Endothelial cell of umbilical vein (primary cell): ENCODE measurements at regions not wholly inside any gene's neighbourhood (a gene's known extent, or its start where the extent isn't known, plus 50 kb on each side); places are given as distances from the start of the nearest gene placed in this dataset.

Source experiments
- BruUV-seq: library from RNA; stranded (reverse); fragments of 400-500 nt; replicated peaks from 2 replicates; lab custom pipeline; 2021; lab: Mats Ljungman, UMichigan
- CTCF ChIA-PET: fragments of 300-600, 350-600 bp; sonication (Branson Sonifier 250); formaldehyde crosslinking; loops from one replicate; lab custom pipeline; 2021; ENCODE audit warnings: antibody characterized with exemption, inconsistent platforms; lab: Charles Lee
- POLR2A ChIA-PET: fragments of 300-600, 350-600 bp; sonication (Branson Sonifier 250); formaldehyde crosslinking; loops from one replicate; lab custom pipeline; 2021; ENCODE audit warnings: antibody characterized with exemption, inconsistent platforms; lab: Charles Lee
- DNase-seq: peaks from one replicate; pipeline ENCODE4 v3.0.0-alpha.2; 2011; ENCODE audit warnings: low read depth, low spot score
- FAIRE-seq: peaks from 2 replicates; lab custom pipeline; 2011; peaks lifted over from hg19 to GRCh38; lab: Jason Lieb, UNC
- H2AFZ ChIP-seq: 2 replicates; pipeline ENCODE4 v1.6.0; 2012; ENCODE audit warnings: low read depth, low read length, control low read depth, inconsistent platforms
- H3K27ac ChIP-seq: 2 replicates; pipeline ENCODE4 v1.5.1; 2011; ENCODE audit warnings: low read depth, mild to moderate bottlenecking, control low read depth, low read length, moderate library complexity; ENCODE audit not compliant: insufficient read depth
- H3K27me3 ChIP-seq, 2 experiments: 2 replicates each; pipeline versions ENCODE4 v1.6.0 to v1.6.1; 2011; ENCODE audit warnings: low read length in 2 of 2, mixed read lengths in 1 of 2; ENCODE audit not compliant: control insufficient read depth in 2 of 2, insufficient read depth in 2 of 2
- H3K36me3 ChIP-seq, 2 experiments: 2 replicates in 1 of 2; 3 replicates in 1 of 2; pipeline ENCODE4 v1.5.1; 2011; ENCODE audit warnings: low read length in 2 of 2, mild to moderate bottlenecking in 1 of 2, moderate library complexity in 1 of 2; ENCODE audit not compliant: control insufficient read depth in 2 of 2, insufficient read depth in 2 of 2; ENCODE audit errors: extremely low read depth in 1 of 2
- H3K4me1 ChIP-seq: 3 replicates; pipeline ENCODE4 v1.5.1; 2011; ENCODE audit warnings: mild to moderate bottlenecking, low read length; ENCODE audit not compliant: control insufficient read depth, insufficient read depth; ENCODE audit errors: extremely low read depth
- H3K4me2 ChIP-seq: 2 replicates; pipeline ENCODE4 v1.6.1; 2011; ENCODE audit warnings: low read length, control low read depth, mixed read lengths; ENCODE audit not compliant: insufficient read depth
- H3K4me3 ChIP-seq, 3 experiments: fragments of 200-600 bp in 1 of 3; sonication (generic), shearing (Covaris generic) in 1 of 3; replicated peaks in 1 of 3; 2 replicates each; pipeline ENCODE4 v1.5.1; 2011 to 2016; ENCODE audit warnings: control low read depth in 3 of 3, low read length in 3 of 3, mild to moderate bottlenecking in 2 of 3, inconsistent platforms in 1 of 3, low read depth in 1 of 3, moderate library complexity in 1 of 3; ENCODE audit not compliant: insufficient read depth in 1 of 3
- H3K79me2 ChIP-seq: 2 replicates; pipeline ENCODE4 v1.6.0; 2012; ENCODE audit warnings: low read length, inconsistent platforms; ENCODE audit not compliant: control insufficient read depth, insufficient read depth
- H3K9ac ChIP-seq: replicated peaks from 2 replicates; pipeline ENCODE3; 2011; ENCODE audit warnings: low read length, control low read depth; ENCODE audit not compliant: insufficient read depth; ENCODE audit errors: extremely low read depth
- H3K9me1 ChIP-seq: replicated peaks from 3 replicates; pipeline ENCODE4 v1.6.0; 2011; ENCODE audit warnings: mild to moderate bottlenecking, low read length; ENCODE audit not compliant: control insufficient read depth, insufficient read depth; ENCODE audit errors: extremely low read depth
- H3K9me3 ChIP-seq: replicated peaks from 2 replicates; pipeline ENCODE4 v1.5.1; 2012; ENCODE audit warnings: low read length, inconsistent platforms; ENCODE audit not compliant: control insufficient read depth, insufficient read depth
- H4K20me1 ChIP-seq: replicated peaks from 2 replicates; pipeline ENCODE3; 2011; ENCODE audit warnings: mild to moderate bottlenecking, low read length; ENCODE audit not compliant: control insufficient read depth, insufficient read depth; ENCODE audit errors: extremely low read depth
- CTCF ChIP-seq, 2 donors: IDR thresholded peaks; 1 replicate in 1 of 2; 2 replicates in 1 of 2; pipeline ENCODE4 v1.5.1; 2011; ENCODE audit warnings: low read length in 2 of 2, mild to moderate bottlenecking in 2 of 2, moderate library complexity in 2 of 2, control low read depth in 1 of 2, inconsistent platforms in 1 of 2, low read depth in 1 of 2; ENCODE audit not compliant: insufficient read depth in 1 of 2; ENCODE audit errors: extremely low read depth in 1 of 2
- EZH2 ChIP-seq: IDR thresholded peaks from 2 replicates; pipeline ENCODE4 v1.6.1; 2012; ENCODE audit warnings: borderline replicate concordance, low read depth, mild to moderate bottlenecking, moderate library complexity, low read length, inconsistent platforms; ENCODE audit not compliant: severe bottlenecking
- FOS ChIP-seq: IDR thresholded peaks from 2 replicates; pipeline ENCODE4 v1.6.1; 2011; ENCODE audit warnings: mild to moderate bottlenecking, low read length, moderate library complexity, borderline replicate concordance; ENCODE audit not compliant: insufficient read depth
- GATA2 ChIP-seq: IDR thresholded peaks from 2 replicates; pipeline ENCODE4 v1.7.0; 2011; ENCODE audit warnings: low read depth, mild to moderate bottlenecking, moderate library complexity, mixed read lengths, low read length; ENCODE audit not compliant: insufficient read length, insufficient read depth
- JUN ChIP-seq: IDR thresholded peaks from 2 replicates; pipeline ENCODE4 v1.6.1; 2011; ENCODE audit warnings: borderline replicate concordance, low read depth; ENCODE audit not compliant: insufficient read length, insufficient read depth
- MAX ChIP-seq: IDR thresholded peaks from 2 replicates; pipeline ENCODE4 v1.6.1; 2011; ENCODE audit not compliant: insufficient read depth, insufficient read length
- MYC ChIP-seq: IDR thresholded peaks from one replicate; pipeline ENCODE4 v1.6.1; 2011; ENCODE audit warnings: mild to moderate bottlenecking, low read depth, low read length
- POLR2A ChIP-seq: IDR thresholded peaks from 2 replicates; pipeline ENCODE4 v1.6.1; 2012; ENCODE audit warnings: low read depth, mild to moderate bottlenecking, control low read depth, low read length
- POLR2AphosphoS5 ChIP-seq: IDR thresholded peaks from 2 replicates; pipeline ENCODE4 v1.6.1; 2012; ENCODE audit warnings: low read depth, mild to moderate bottlenecking, control low read depth, low read length, moderate library complexity; ENCODE audit not compliant: insufficient read depth
- dilution Hi-C: fragments of 300-500 bp; cut with MboI; formaldehyde crosslinking; loops from one replicate; pipeline ENCODE4 v1.15.0; 2019; ENCODE audit warnings: low sequenced_read_pairs; ENCODE audit not compliant: extremely low pct_ligation_motif_present
- intact Hi-C: fragments of 100-400 bp; cut with micrococcal nuclease; formaldehyde crosslinking; loops from one replicate; pipeline ENCODE4 v1.10.0; 2022

- CTCF ChIA-PET, result no interaction called here
- no TSS peak for BruUV-seq
Observed at GRCh38 chr13:72399351-72399750, 328.1 kb downstream of the MZT1 start.

More at GRCh38 chr13:72399351-72399750, 328.1 kb downstream of the MZT1 start:
- Histone ChIP-seq H3K79me2 (no peaks in the 10 kb centered on the region), H3K4me3 (no peak overlapping the region), H3K9me3 (no peaks in the 10 kb centered on the region), H3K27me3 (no peaks in the 10 kb centered on the region), H4K20me1 (no peaks in the 10 kb centered on the region), H3K4me2 (no peak overlapping the region), H2AFZ (no peak overlapping the region), H3K27ac (no peak overlapping the region), H3K9me1 (no peaks in the 10 kb centered on the region), H3K36me3 (no peaks in the 10 kb centered on the region), H3K4me1 (no peaks in the 10 kb centered on the region), H3K9ac (no peak overlapping the region)
- POLR2A ChIA-PET, result no interaction called here
- no peak for TF ChIP-seq FOS
- TF ChIP-seq POLR2AphosphoS5, result no peak
- TF ChIP-seq POLR2A, result no peak
- TF ChIP-seq MAX, result no peak
- TF ChIP-seq EZH2, result no peak
- TF ChIP-seq GATA2, result no peak
- no peak for TF ChIP-seq JUN
- TF ChIP-seq MYC, result no peak
- TF ChIP-seq CTCF (IDR thresholded peaks at IDR 0.05; ENCODE audit: extremely low read depth in 1 of 2, insufficient read depth in 1 of 2, low read depth in 1 of 2, low read length in 2 of 2), result no peak
- FAIRE-seq (no peak), DNase-seq (no peak)
- dilution Hi-C loops, result no loop called here
- intact Hi-C loops, result no loop called here
